Transverse colon (tissue), 4 donors: ENCODE measurements at regions not wholly inside any gene's neighbourhood (a gene's known extent, or its start where the extent isn't known, plus 50 kb on each side); places are given as distances from the start of the nearest gene placed in this dataset.

Experiments
- CTCF ChIP-seq, 5 experiments: fragments of 200-600 bp in 3 of 5; fragments of 450-650 bp in 2 of 5; sonication (generic) in 3 of 5; IDR thresholded peaks; 1 replicate in 2 of 5; 2 replicates in 3 of 5; pipeline ENCODE4 v1.5.1; 2016 to 2017; ENCODE audit warnings: antibody characterized with exemption in 5 of 5, inconsistent platforms in 3 of 5, mild to moderate bottlenecking in 2 of 5, moderate library complexity in 1 of 5
- POLR2A ChIP-seq: fragments of 450-650 bp; IDR thresholded peaks from one replicate; pipeline ENCODE4 v1.6.1; 2016; ENCODE audit warnings: antibody characterized with exemption, mild to moderate bottlenecking, moderate library complexity
- POLR2AphosphoS5 ChIP-seq, 3 donors: sonication (generic); formaldehyde crosslinking; IDR thresholded peaks; one replicate each; pipeline ENCODE4 v1.6.1; 2016; ENCODE audit warnings: antibody characterized with exemption in 3 of 3

- TF ChIP-seq POLR2A (no peak), POLR2AphosphoS5 (IDR thresholded peaks at IDR 0.05) (no peak), CTCF (IDR thresholded peaks at IDR 0.05) (no peak)
Observed at GRCh38 chr3:46135475-46135874, 72.6 kb downstream of the CCR1 start.
